Activated CD4-positive, alpha-beta memory T cell treated with anti-CD3 and anti-CD28 coated beads for 36 hours (primary cell): ENCODE measurements at regions not wholly inside any gene's neighbourhood (a gene's known extent, or its start where the extent isn't known, plus 50 kb on each side); places are given as distances from the start of the nearest gene placed in this dataset.

Experiments
- CTCF ChIA-PET: fragments of 350-600 bp; sonication (Branson Sonifier 250); formaldehyde crosslinking; loops from one replicate; lab custom pipeline; 2021; ENCODE audit warnings: antibody characterized with exemption, inconsistent platforms; lab: Charles Lee
- POLR2A ChIA-PET: fragments of 350-600 bp; sonication (Branson Sonifier 250); formaldehyde crosslinking; loops from one replicate; lab custom pipeline; 2021; ENCODE audit warnings: antibody characterized with exemption; lab: Charles Lee
- DNase-seq: peaks from one replicate; pipeline ENCODE4 v3.0.0-alpha.2; 2020
- H3K27ac Mint-ChIP-seq: one replicate; pipeline ENCODE4 v1.8.0; 2021; ENCODE audit warnings: mixed read lengths
- H3K27me3 Mint-ChIP-seq: one replicate; pipeline ENCODE4 v1.8.0; 2021; ENCODE audit warnings: mixed read lengths
- H3K36me3 Mint-ChIP-seq: one replicate; pipeline ENCODE4 v1.8.0; 2021; ENCODE audit warnings: mixed read lengths
- H3K4me1 Mint-ChIP-seq: one replicate; pipeline ENCODE4 v1.8.0; 2021; ENCODE audit warnings: low read depth, mixed read lengths
- H3K4me3 Mint-ChIP-seq: one replicate; pipeline ENCODE4 v1.8.0; 2021; ENCODE audit warnings: mild to moderate bottlenecking, mixed read lengths
- H3K9me3 Mint-ChIP-seq: one replicate; pipeline ENCODE4 v1.8.0; 2021; ENCODE audit warnings: mixed read lengths
- intact Hi-C: fragments of 100-400 bp; cut with micrococcal nuclease; formaldehyde crosslinking; loops from one replicate; pipeline ENCODE4 v1.15.1; 2023

- Mint-ChIP-seq H3K27me3 (peaks cover 16% of the 10 kb centered on the region), H3K36me3 (no peaks in the 10 kb centered on the region), H3K4me1 (no peaks in the 10 kb centered on the region), H3K4me3 (no peak overlapping the region), H3K9me3 (no peaks in the 10 kb centered on the region), H3K27ac (no peak overlapping the region)
- intact Hi-C loops, result no loop called here
- no peak for DNase-seq
- POLR2A ChIA-PET, result no interaction called here
- CTCF ChIA-PET, result no interaction called here
Measured at GRCh38 chr9:17905781-17906175, 326.9 kb downstream of the SH3GL2 start.

GRCh38 chr9:17906176-17906840, 327.4 kb downstream of the SH3GL2 start:
- DNase-seq, result no peak
- no peak overlapping the region for H3K4me3 Mint-ChIP-seq
- H3K9me3 Mint-ChIP-seq, result no peaks in the 10 kb centered on the region
- H3K27ac Mint-ChIP-seq, result no peak overlapping the region
- no peaks in the 10 kb centered on the region for H3K36me3 Mint-ChIP-seq
- intact Hi-C loops, result no loop called here
- ChIA-PET POLR2A (no interaction called here), CTCF (no interaction called here)
- H3K4me1 Mint-ChIP-seq, result no peaks in the 10 kb centered on the region
- peaks cover 16% of the 10 kb centered on the region for H3K27me3 Mint-ChIP-seq

- no peak overlapping the region for H3K4me3 Mint-ChIP-seq
- intact Hi-C loops, result no loop called here
- H3K4me1 Mint-ChIP-seq, result no peaks in the 10 kb centered on the region
- no peak overlapping the region for H3K27ac Mint-ChIP-seq
- POLR2A ChIA-PET, result no interaction called here
- CTCF ChIA-PET, result no interaction called here
- no peaks in the 10 kb centered on the region for H3K36me3 Mint-ChIP-seq
- peaks cover 16% of the 10 kb centered on the region for H3K27me3 Mint-ChIP-seq
- H3K9me3 Mint-ChIP-seq, result no peaks in the 10 kb centered on the region
- no peak for DNase-seq
Measured at GRCh38 chr9:17906841-17907778, 328.2 kb downstream of the SH3GL2 start.

GRCh38 chr9:17907779-17908508, 329.1 kb downstream of the SH3GL2 start:
- Mint-ChIP-seq H3K4me3 (no peak overlapping the region), H3K4me1 (no peaks in the 10 kb centered on the region), H3K27me3 (peaks cover 16% of the 10 kb centered on the region), H3K9me3 (no peaks in the 10 kb centered on the region), H3K27ac (no peak overlapping the region), H3K36me3 (no peaks in the 10 kb centered on the region)
- POLR2A ChIA-PET, result no interaction called here
- DNase-seq, result no peak
- intact Hi-C loops, result no loop called here
- CTCF ChIA-PET, result no interaction called here

GRCh38 chr9:17926246-17926645, 347.4 kb downstream of the SH3GL2 start:
- ChIA-PET CTCF (no interaction called here), POLR2A (no interaction called here)
- no peaks in the 10 kb centered on the region for H3K4me1 Mint-ChIP-seq
- H3K9me3 Mint-ChIP-seq, result peaks cover 13% of the 10 kb centered on the region
- no peak for DNase-seq
- H3K27me3 Mint-ChIP-seq, result no peaks in the 10 kb centered on the region
- H3K36me3 Mint-ChIP-seq, result no peaks in the 10 kb centered on the region
- intact Hi-C loops, result no loop called here
- no peak overlapping the region for H3K27ac Mint-ChIP-seq
- H3K4me3 Mint-ChIP-seq, result no peak overlapping the region

GRCh38 chr9:17927616-17928015, 348.8 kb downstream of the SH3GL2 start:
- DNase-seq, result no peak
- Mint-ChIP-seq H3K27ac (no peak overlapping the region), H3K4me3 (no peak overlapping the region), H3K9me3 (peaks cover 13% of the 10 kb centered on the region), H3K4me1 (no peaks in the 10 kb centered on the region), H3K27me3 (no peaks in the 10 kb centered on the region), H3K36me3 (no peaks in the 10 kb centered on the region)
- ChIA-PET POLR2A (no interaction called here), CTCF (no interaction called here)
- intact Hi-C loops, result no loop called here

- DNase-seq, result no peak
- H3K4me1 Mint-ChIP-seq, result no peaks in the 10 kb centered on the region
- CTCF ChIA-PET, result no interaction called here
- no peaks in the 10 kb centered on the region for H3K36me3 Mint-ChIP-seq
- H3K9me3 Mint-ChIP-seq, result peaks cover 13% of the 10 kb centered on the region
- H3K27ac Mint-ChIP-seq, result no peak overlapping the region
- H3K27me3 Mint-ChIP-seq, result no peaks in the 10 kb centered on the region
- H3K4me3 Mint-ChIP-seq, result no peak overlapping the region
- intact Hi-C loops, result no loop called here
- POLR2A ChIA-PET, result no interaction called here
Measured at GRCh38 chr9:17928228-17928627, 349.4 kb downstream of the SH3GL2 start.

GRCh38 chr9:17928768-17929167, 349.9 kb downstream of the SH3GL2 start:
- intact Hi-C loops, result no loop called here
- DNase-seq, result no peak
- ChIA-PET CTCF (no interaction called here), POLR2A (no interaction called here)
- Mint-ChIP-seq H3K4me3 (no peak overlapping the region), H3K36me3 (no peaks in the 10 kb centered on the region), H3K27ac (no peak overlapping the region), H3K4me1 (no peaks in the 10 kb centered on the region), H3K9me3 (peaks cover 13% of the 10 kb centered on the region), H3K27me3 (no peaks in the 10 kb centered on the region)

GRCh38 chr9:17929506-17929905, 350.6 kb downstream of the SH3GL2 start:
- DNase-seq, result no peak
- ChIA-PET POLR2A (no interaction called here), CTCF (no interaction called here)
- H3K27ac Mint-ChIP-seq, result no peak overlapping the region
- no peaks in the 10 kb centered on the region for H3K4me1 Mint-ChIP-seq
- H3K9me3 Mint-ChIP-seq, result peaks cover 13% of the 10 kb centered on the region
- no peaks in the 10 kb centered on the region for H3K36me3 Mint-ChIP-seq
- no peaks in the 10 kb centered on the region for H3K27me3 Mint-ChIP-seq
- intact Hi-C loops, result no loop called here
- no peak overlapping the region for H3K4me3 Mint-ChIP-seq

GRCh38 chr9:17930071-17930470, 351.2 kb downstream of the SH3GL2 start:
- Mint-ChIP-seq H3K9me3 (peaks cover 13% of the 10 kb centered on the region), H3K36me3 (no peaks in the 10 kb centered on the region), H3K4me1 (no peaks in the 10 kb centered on the region), H3K27me3 (no peaks in the 10 kb centered on the region), H3K4me3 (no peak overlapping the region), H3K27ac (no peak overlapping the region)
- POLR2A ChIA-PET, result no interaction called here
- no peak for DNase-seq
- intact Hi-C loops, result no loop called here
- CTCF ChIA-PET, result no interaction called here

GRCh38 chr9:17936365-17936764, 357.5 kb downstream of the SH3GL2 start:
- intact Hi-C loops, result no loop called here
- no peaks in the 10 kb centered on the region for H3K36me3 Mint-ChIP-seq
- no peak overlapping the region for H3K4me3 Mint-ChIP-seq
- H3K27ac Mint-ChIP-seq, result no peak overlapping the region
- H3K4me1 Mint-ChIP-seq, result no peaks in the 10 kb centered on the region
- POLR2A ChIA-PET, result no interaction called here
- no peak for DNase-seq
- no peaks in the 10 kb centered on the region for H3K27me3 Mint-ChIP-seq
- no peaks in the 10 kb centered on the region for H3K9me3 Mint-ChIP-seq
- CTCF ChIA-PET, result no interaction called here

- H3K4me3 Mint-ChIP-seq, result no peak overlapping the region
- H3K27ac Mint-ChIP-seq, result no peak overlapping the region
- DNase-seq, result no peak
- no peaks in the 10 kb centered on the region for H3K36me3 Mint-ChIP-seq
- H3K9me3 Mint-ChIP-seq, result no peaks in the 10 kb centered on the region
- intact Hi-C loops, result no loop called here
- ChIA-PET POLR2A (no interaction called here), CTCF (no interaction called here)
- no peaks in the 10 kb centered on the region for H3K4me1 Mint-ChIP-seq
- H3K27me3 Mint-ChIP-seq, result no peaks in the 10 kb centered on the region
Measured at GRCh38 chr9:17938035-17938655, 359.3 kb downstream of the SH3GL2 start.
